H7 (cell line): ENCODE measurements at regions not wholly inside any gene's neighbourhood (a gene's known extent, or its start where the extent isn't known, plus 50 kb on each side); places are given as distances from the start of the nearest gene placed in this dataset.

Source experiments
- DNase-seq: peaks from one replicate; pipeline ENCODE4 v3.0.0; 2012
- H3K27me3 ChIP-seq: 2 replicates; pipeline ENCODE4 v1.6.0; 2011; ENCODE audit warnings: mild to moderate bottlenecking, low read length; ENCODE audit not compliant: control insufficient read depth, insufficient read depth
- H3K36me3 ChIP-seq: replicated peaks from 2 replicates; pipeline ENCODE4 v1.5.1; 2011; ENCODE audit warnings: low read length; ENCODE audit not compliant: control insufficient read depth, insufficient read depth
- H3K4me3 ChIP-seq: 2 replicates; pipeline ENCODE4 v1.5.1; 2011; ENCODE audit warnings: low read depth, mild to moderate bottlenecking, control low read depth, low read length, moderate library complexity; ENCODE audit not compliant: insufficient read depth

GRCh38 chr5:58113172-58113571 lies 346.7 kb downstream of the PLK2 start:
- no peaks in the 10 kb centered on the region for H3K27me3 ChIP-seq
- H3K4me3 ChIP-seq: no peak overlapping the region
- no peaks in the 10 kb centered on the region for H3K36me3 ChIP-seq
- DNase-seq: no peak

GRCh38 chr5:58108511-58108910 lies 351.4 kb downstream of the PLK2 start:
- DNase-seq: no peak
- H3K4me3 ChIP-seq: no peak overlapping the region
- H3K36me3 ChIP-seq: no peaks in the 10 kb centered on the region
- no peaks in the 10 kb centered on the region for H3K27me3 ChIP-seq

- DNase-seq: no peak
- no peaks in the 10 kb centered on the region for H3K27me3 ChIP-seq
- no peak overlapping the region for H3K4me3 ChIP-seq
- no peaks in the 10 kb centered on the region for H3K36me3 ChIP-seq
Observed at GRCh38 chr5:58107704-58108103, 352.2 kb downstream of the PLK2 start.

- Histone ChIP-seq H3K27me3 (no peaks in the 10 kb centered on the region), H3K36me3 (no peaks in the 10 kb centered on the region), H3K4me3 (no peak overlapping the region)
- no peak for DNase-seq
Observed at GRCh38 chr5:58106754-58107410, 353.0 kb downstream of the PLK2 start.

GRCh38 chr5:58105836-58106235 lies 354.1 kb downstream of the PLK2 start:
- Histone ChIP-seq H3K27me3 (no peaks in the 10 kb centered on the region), H3K36me3 (no peaks in the 10 kb centered on the region), H3K4me3 (no peak overlapping the region)
- DNase-seq: no peak

- Histone ChIP-seq H3K27me3 (no peaks in the 10 kb centered on the region), H3K4me3 (no peak overlapping the region), H3K36me3 (no peaks in the 10 kb centered on the region)
- DNase-seq: no peak
Observed at GRCh38 chr5:58099257-58099656, 360.6 kb downstream of the PLK2 start.

- Histone ChIP-seq H3K27me3 (no peaks in the 10 kb centered on the region), H3K36me3 (no peaks in the 10 kb centered on the region), H3K4me3 (no peak overlapping the region)
- DNase-seq: no peak
Observed at GRCh38 chr5:58094031-58094430, 365.9 kb downstream of the PLK2 start.

- Histone ChIP-seq H3K36me3 (no peaks in the 10 kb centered on the region), H3K4me3 (no peak overlapping the region), H3K27me3 (no peaks in the 10 kb centered on the region)
- DNase-seq: no peak
Observed at GRCh38 chr5:58090704-58091103, 369.2 kb downstream of the PLK2 start.

- Histone ChIP-seq H3K27me3 (no peaks in the 10 kb centered on the region), H3K4me3 (no peak overlapping the region), H3K36me3 (no peaks in the 10 kb centered on the region)
- DNase-seq: no peak
Observed at GRCh38 chr5:58088941-58089340, 370.9 kb downstream of the PLK2 start.

GRCh38 chr5:58087905-58088304 lies 372.0 kb downstream of the PLK2 start:
- Histone ChIP-seq H3K4me3 (no peak overlapping the region), H3K27me3 (no peaks in the 10 kb centered on the region), H3K36me3 (no peaks in the 10 kb centered on the region)
- no peak for DNase-seq

GRCh38 chr5:58087123-58087522 lies 372.8 kb downstream of the PLK2 start:
- no peak for DNase-seq

GRCh38 chr5:58085800-58086199 lies 374.1 kb downstream of the PLK2 start:
- Histone ChIP-seq H3K36me3 (no peaks in the 10 kb centered on the region), H3K27me3 (no peaks in the 10 kb centered on the region), H3K4me3 (no peak overlapping the region)
- no peak for DNase-seq

More at GRCh38 chr5:58087123-58087522, 372.8 kb downstream of the PLK2 start:
- H3K27me3 ChIP-seq: no peaks in the 10 kb centered on the region
- H3K4me3 ChIP-seq: no peak overlapping the region
- no peaks in the 10 kb centered on the region for H3K36me3 ChIP-seq

- no peak overlapping the region for H3K4me3 ChIP-seq
- no peaks in the 10 kb centered on the region for H3K27me3 ChIP-seq
- DNase-seq: no peak
- H3K36me3 ChIP-seq: no peaks in the 10 kb centered on the region
Observed at GRCh38 chr5:58081435-58081834, 378.5 kb downstream of the PLK2 start.

- no peak overlapping the region for H3K4me3 ChIP-seq
- DNase-seq: no peak
- no peaks in the 10 kb centered on the region for H3K36me3 ChIP-seq
- no peaks in the 10 kb centered on the region for H3K27me3 ChIP-seq
Observed at GRCh38 chr5:58080573-58080972, 379.3 kb downstream of the PLK2 start.

GRCh38 chr5:58077966-58078365 lies 381.9 kb downstream of the PLK2 start:
- Histone ChIP-seq H3K27me3 (no peaks in the 10 kb centered on the region), H3K4me3 (no peak overlapping the region), H3K36me3 (no peaks in the 10 kb centered on the region)
- DNase-seq: no peak

GRCh38 chr5:58077416-58077815 lies 382.5 kb downstream of the PLK2 start:
- Histone ChIP-seq H3K36me3 (no peaks in the 10 kb centered on the region), H3K4me3 (no peak overlapping the region), H3K27me3 (no peaks in the 10 kb centered on the region)
- DNase-seq: no peak
